Skin of body (tissue), 2 donors: ENCODE measurements at regions not wholly inside any gene's neighbourhood (a gene's known extent, or its start where the extent isn't known, plus 50 kb on each side); places are given as distances from the start of the nearest gene placed in this dataset. TPM values are rescaled to one million over a fixed set of nuclear protein-coding genes. Genes with fewer than 3 reads are reported as not detected.
"Not testable (repeated sequence)": the region's sequence is repeated elsewhere in the genome, so short reads cannot be mapped to it uniquely, and the experiment has no call there.

ENCODE experiments used
- DNase-seq: peaks from one replicate; lab custom pipeline; 2025; lab: John Stamatoyannopoulos, UW
- small RNA-seq: library from RNA; depleted of rRNA; stranded (forward); fragments of <200 nt; gene quantifications from one replicate; pipeline ENCODE3, GENCODE V24; 2014; ENCODE audit warnings: low replicate concordance

DNA sequence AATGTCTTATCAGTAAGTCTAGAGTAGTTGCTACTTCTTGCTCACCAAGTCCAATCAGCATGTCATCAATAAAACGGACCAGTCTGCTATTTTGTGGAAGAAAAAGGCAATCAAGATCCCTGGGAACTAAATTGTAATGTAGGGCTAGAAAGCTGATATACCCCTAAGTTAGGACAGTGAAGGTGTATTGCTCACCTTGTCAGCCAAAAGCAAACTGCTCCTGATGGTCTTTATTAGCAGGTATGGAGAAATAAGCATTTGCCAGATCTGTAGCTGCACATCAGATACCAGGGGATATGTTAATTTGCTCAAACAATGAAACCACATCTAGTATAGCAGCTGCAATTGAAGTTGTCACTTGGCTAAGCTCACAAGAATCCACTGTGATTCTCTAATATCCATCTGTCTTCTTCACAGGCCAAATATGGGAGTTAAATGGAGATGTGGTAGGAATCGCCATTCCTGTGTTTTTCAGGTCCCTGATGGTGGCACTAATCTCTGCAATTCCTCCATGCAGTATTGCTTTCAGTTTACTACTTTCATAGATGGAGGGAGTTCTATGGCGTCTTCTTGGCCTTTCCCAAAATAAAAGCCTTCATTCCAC lies 75.0 kb downstream of the TMEM237 start:
- DNase-seq, result no peak

DNA sequence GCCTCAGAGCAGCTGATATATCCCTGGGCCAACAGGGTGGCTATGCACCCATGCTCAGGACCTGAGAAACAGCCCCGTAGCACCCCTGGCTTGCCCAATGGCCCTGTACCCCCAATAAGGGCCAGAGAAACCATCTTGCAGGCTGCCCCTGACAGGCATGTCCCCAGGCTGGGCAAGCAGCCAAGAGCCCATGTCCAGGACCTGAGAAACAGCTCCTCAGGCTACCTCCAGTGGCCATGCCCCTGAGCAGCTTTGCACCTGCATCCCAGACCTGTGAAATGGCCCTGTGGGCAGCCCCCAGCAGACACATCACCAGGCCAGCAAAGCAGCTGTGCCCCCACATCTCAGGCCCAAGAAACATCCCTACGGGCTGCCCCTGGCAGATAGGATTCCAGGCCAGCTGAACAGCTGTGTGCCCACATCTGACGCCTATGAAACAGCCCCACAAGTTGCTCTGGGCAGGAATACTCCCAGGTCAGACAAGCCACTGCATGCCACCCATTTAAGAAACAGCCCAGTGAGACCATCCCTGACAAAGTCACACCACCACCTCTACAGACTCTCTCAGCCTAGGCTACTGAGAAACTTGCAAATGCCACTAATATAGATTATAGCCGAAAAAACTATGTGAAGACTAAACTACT lies 84.1 kb downstream of the TMEM237 start:
- no peak for DNase-seq

DNA sequence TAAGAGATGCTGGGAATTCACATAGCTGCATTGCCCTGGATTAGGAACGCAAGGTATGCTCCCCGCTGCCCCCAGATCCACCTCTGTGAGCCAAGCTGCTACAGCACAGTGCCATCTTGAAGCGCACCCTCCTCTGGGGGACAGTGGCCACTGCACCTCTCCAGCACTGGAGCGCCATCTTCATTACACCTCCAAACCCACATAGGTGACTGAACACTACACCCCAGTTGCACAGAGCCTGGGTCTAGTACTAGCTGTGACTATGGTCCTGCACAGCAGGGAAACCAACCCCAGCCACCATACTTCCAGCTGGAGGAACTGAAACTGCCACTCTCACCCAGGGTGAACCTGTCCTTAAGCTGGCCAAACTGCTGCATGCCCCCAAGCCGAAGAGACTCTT lies 84.6 kb downstream of the TMEM237 start:
- DNase-seq, result no peak

DNA sequence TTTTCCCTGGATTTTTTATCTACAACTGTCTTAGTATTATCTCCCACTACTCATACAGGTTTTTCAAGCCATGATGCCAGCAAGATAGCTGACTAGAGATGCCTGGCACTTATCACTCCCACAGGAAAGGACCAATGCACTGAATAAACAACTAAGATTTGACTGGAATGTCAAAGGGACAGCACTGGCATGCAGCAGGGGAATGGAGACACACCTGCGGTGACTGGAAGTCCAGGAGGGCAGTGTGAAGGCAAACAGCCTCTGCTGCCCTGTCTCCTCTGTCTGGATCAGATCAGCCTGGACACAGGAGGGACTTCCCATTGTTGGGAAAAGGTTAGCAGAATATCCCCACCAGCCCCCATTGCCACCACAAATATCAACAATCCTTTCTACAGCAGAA lies 85.1 kb downstream of the TMEM237 start:
- DNase-seq, result no peak

DNA sequence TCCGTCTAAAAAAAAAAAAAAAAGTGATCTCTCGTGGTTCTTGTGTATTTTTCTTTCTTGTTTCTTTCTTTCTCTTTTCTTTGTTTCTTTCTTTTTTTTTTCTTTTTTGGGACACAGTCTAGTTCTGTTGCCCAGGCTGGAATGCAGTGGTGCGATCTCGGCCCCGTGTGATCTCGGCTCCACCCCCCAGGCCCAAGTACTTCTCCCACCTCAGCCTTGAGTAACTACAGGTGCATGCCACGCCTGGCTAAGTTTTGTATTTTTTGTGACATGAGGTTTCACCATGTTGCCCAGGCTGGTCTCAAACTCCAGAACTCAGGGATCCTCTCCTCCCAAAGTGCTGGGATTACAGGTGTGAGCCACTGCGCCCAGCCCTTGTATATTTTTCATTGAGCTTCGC lies 91.4 kb downstream of the TMEM237 start:
- DNase-seq, result no peak

DNA sequence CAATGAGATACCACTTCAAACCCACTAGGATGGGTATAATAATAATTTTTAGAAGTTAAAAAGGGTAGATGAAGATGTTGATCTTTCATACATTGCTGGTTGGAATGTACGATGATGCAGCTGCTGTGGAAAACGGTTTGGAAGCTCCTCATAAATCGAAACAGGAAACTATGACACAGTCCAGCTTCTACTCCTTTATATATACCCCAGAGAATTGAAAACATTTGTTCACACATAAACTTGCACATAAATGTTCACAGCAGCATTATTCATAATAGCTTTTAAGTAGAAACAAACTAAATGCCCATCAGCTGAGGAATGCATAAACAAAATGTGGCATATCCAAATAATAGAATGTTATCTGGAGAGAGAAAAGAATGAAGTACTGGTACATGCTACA lies 95.0 kb downstream of the STRADB start:
- peak; percentile 6 for DNase-seq

DNA sequence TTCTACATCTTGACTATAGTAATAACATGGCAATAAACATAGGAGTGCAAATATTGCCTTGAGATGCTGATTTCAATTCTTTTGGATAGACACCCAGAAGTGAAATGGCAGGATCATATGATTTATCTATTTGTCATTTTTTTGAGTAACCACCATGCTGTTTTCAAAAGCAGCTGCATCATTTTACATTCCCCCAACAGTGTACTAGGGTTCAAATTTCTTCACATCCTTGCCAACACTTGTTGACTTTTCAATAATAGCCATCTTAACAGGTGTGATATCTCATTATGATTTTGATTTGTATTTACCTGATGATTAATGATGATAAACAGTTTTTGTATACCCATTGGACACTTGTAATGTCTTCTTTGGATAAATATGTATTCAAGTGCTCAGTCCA lies 90.8 kb downstream of the STRADB start:
- no peak for DNase-seq

DNA sequence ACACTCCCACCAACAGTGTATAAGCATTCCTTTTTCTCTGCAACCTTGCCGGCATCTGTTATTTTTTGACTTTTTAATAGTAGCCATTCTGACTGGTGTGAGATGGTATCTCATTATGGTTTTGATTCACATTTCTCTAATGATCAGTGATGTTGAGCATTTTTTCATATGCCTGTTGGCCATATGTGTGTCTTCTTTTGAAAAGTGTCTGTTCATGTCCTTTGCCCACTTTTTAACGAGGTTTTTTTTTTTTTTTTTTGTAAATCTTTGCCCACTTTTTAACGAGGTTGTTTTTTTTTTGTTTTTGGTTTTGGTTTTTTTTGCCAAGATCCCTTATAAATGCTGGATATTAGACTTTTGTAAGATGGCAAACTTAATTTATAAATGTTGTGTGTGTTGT lies 87.7 kb downstream of the STRADB start:
- DNase-seq, result not testable (repeated sequence)

DNA sequence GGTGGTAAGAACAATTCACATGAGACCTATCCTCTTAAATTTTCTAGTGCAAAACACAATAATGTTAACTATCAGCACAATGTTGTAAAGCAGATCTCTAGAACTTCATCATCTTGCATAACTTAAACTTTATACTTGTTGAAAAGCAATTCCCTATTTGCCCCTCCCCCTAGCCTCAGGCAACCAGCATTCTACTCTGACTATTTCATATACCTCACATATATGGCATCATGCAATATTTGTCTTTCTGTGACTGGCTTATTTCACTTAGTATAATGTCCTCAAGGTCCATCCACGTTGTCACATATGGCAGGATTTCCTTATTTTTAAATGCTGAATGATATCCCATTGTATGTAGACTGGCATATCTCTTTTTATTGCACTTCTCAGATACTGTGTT lies 86.5 kb downstream of the STRADB start:
- DNase-seq, result no peak

DNA sequence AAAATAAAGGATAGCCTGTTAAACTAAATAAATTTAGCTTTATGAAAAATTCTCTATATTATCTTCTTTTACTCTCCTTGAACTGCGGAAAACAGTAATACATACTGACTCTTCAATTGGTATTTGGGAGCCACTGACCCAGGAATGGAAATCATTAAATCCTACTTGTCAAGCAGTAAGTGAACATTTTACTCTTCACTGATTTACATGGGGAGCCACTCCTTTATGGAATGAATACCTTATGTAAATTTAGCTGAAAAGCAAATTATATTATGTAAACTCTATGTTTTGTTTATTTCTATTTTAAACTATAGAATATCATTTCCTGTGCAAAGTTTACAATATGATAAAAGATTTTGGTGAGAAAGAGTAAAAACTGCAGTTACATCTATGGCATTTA lies 85.2 kb downstream of the STRADB start:
- no peak for DNase-seq

DNA sequence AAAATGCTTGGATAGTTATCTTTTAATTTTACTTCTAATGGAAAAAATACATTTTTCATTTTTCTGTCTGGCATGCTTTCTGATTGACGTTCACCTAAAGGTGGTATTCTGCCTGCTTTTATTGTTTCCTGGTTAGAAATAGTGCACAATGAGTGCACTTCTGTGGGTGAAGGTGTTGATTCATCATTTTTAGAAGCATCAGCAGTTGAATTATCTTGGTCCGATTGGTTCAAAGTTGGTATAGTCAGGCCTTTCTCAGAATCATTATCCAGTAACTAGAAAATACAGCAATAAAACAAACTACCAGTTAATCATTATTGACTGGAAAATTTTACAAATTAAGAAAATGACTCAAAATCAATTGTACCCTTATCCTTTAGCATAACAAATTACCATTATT lies 84.5 kb downstream of the STRADB start:
- DNase-seq, result no peak

DNA sequence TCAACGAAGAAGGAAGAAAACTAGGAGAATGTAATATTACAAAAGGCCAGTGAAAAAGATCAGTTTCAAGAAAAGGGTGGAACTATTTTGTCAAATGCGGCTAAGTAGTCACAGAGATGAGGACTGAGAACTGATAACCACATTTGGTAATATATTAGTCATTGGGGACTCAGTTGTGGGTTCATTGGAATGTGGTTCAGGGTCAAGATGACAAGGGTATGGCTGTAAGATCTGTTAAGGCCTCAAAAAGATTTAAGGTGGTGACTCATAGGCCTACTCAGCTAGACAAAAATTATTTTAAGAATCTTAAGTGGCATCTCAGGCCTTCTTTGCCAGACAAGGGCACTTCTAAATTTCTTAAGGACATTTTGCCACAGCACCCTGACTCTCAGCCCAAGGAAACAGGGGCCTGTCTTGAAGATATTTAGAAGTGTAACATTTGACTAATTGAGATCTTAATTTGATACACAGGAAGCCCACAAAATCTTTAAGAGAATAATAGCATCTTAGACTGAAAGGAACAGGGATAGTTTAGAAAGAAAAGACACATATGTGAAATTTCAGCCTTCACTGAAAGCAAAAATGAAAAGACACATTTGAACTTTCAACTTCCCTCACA lies 81.3 kb downstream of the STRADB start:
- no peak for DNase-seq

Small RNA genes in the stretch of these regions (small RNA-seq; reads per million reads assigned to genes)
- not detected for gene MTND4LP16
